Mononuclear cell (primary cell): ENCODE measurements at regions not wholly inside any gene's neighbourhood (a gene's known extent, or its start where the extent isn't known, plus 50 kb on each side); places are given as distances from the start of the nearest gene placed in this dataset.

Experiments used
- H3K27me3 ChIP-seq: 2 replicates; pipeline ENCODE4 v1.6.0; 2011; ENCODE audit warnings: low read length, control low read depth; ENCODE audit not compliant: insufficient read depth
- H3K4me1 ChIP-seq: 2 replicates; pipeline ENCODE4 v1.5.1; 2011; ENCODE audit warnings: mild to moderate bottlenecking, low read length, control low read depth; ENCODE audit not compliant: insufficient read depth
- H3K4me3 ChIP-seq: 2 replicates; pipeline ENCODE4 v1.5.1; 2011; ENCODE audit warnings: mild to moderate bottlenecking, low read length, moderate library complexity
- H3K9me3 ChIP-seq: 2 replicates; pipeline ENCODE4 v1.5.1; 2011; ENCODE audit warnings: low read depth, mild to moderate bottlenecking, control low read depth, low read length

GRCh38 chr21:35232545-35233176, 183.6 kb upstream of the RUNX1 start:
- H3K4me3 ChIP-seq, result no peak overlapping the region
- no peaks in the 10 kb centered on the region for H3K27me3 ChIP-seq
- peaks cover 4% of the 10 kb centered on the region for H3K4me1 ChIP-seq
- peaks cover 8% of the 10 kb centered on the region for H3K9me3 ChIP-seq

GRCh38 chr21:35231090-35231489, 182.0 kb upstream of the RUNX1 start:
- Histone ChIP-seq H3K9me3 (peaks cover 5% of the 10 kb centered on the region), H3K4me1 (peaks cover 19% of the 10 kb centered on the region), H3K4me3 (no peak overlapping the region), H3K27me3 (no peaks in the 10 kb centered on the region)

GRCh38 chr21:35229290-35229689, 180.2 kb upstream of the RUNX1 start:
- Histone ChIP-seq H3K27me3 (no peaks in the 10 kb centered on the region), H3K9me3 (no peaks in the 10 kb centered on the region), H3K4me3 (no peak overlapping the region), H3K4me1 (peaks cover 19% of the 10 kb centered on the region)

DNA sequence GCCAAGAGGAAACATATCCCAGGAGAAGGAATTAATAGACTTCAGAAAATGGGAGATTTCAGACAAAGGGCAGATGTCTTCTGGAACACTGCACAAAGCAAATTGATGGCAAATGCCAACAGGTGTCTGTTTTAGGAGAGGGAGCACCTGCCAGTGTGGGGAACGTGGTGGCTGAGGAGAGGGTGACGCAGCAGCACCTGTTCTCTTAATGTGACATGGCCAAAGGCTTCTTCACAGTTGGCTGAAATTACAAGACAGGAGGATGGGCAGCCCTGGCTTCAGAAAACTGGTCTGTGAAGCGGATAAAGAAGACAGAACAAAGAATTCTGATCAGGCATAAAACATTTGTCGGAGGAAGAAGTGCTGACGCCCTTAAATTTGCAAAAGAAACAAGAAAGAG, 178.7 kb upstream of the RUNX1 start:
- no peak overlapping the region for H3K4me3 ChIP-seq
- peaks cover 22% of the 10 kb centered on the region for H3K4me1 ChIP-seq
- H3K9me3 ChIP-seq, result no peaks in the 10 kb centered on the region
- H3K27me3 ChIP-seq, result no peaks in the 10 kb centered on the region

- Histone ChIP-seq H3K9me3 (no peaks in the 10 kb centered on the region), H3K4me3 (no peak overlapping the region), H3K4me1 (peaks cover 28% of the 10 kb centered on the region), H3K27me3 (no peaks in the 10 kb centered on the region)
Measured at GRCh38 chr21:35226968-35227744, 178.1 kb upstream of the RUNX1 start.

GRCh38 chr21:35226328-35226727, 177.2 kb upstream of the RUNX1 start:
- Histone ChIP-seq H3K4me3 (no peak overlapping the region), H3K9me3 (no peaks in the 10 kb centered on the region), H3K27me3 (no peaks in the 10 kb centered on the region), H3K4me1 (peaks cover 35% of the 10 kb centered on the region)

- no peaks in the 10 kb centered on the region for H3K9me3 ChIP-seq
- no peak overlapping the region for H3K4me3 ChIP-seq
- H3K27me3 ChIP-seq, result no peaks in the 10 kb centered on the region
- peaks cover 35% of the 10 kb centered on the region for H3K4me1 ChIP-seq
Measured at GRCh38 chr21:35225573-35225972, 176.5 kb upstream of the RUNX1 start.

DNA sequence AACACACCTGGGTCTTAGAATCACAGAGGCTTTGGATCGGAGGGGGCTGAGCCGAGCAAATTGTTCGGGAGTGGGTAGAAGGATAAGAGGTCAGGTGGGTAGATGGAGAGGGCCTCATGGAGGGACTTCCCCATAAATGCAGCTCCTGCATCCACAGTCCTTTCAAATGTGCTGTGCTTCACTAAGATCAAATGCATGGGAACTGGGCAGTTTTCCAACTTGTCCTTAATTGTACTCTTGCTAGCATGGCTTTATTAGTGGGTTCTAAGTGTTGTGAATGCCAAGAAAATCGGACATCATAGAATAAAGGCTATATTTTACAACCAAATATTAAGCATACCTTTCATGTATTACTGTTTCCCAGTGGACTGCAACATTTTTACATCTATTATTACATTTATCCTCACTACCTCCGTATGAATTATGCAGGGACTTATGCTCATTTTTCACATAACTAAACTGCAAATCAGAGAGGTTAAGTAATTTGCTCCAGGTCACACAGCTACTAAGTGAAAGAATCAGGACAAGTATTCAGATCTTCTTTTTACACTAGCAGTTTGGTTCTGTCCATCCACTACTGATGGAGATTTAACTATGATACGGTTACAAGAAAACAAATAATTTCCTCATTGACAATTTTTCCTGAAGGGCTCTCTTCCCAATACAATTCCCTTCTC, 174.5 kb upstream of the RUNX1 start:
- Histone ChIP-seq H3K4me1 (peaks cover 35% of the 10 kb centered on the region), H3K4me3 (no peak overlapping the region), H3K27me3 (no peaks in the 10 kb centered on the region), H3K9me3 (no peaks in the 10 kb centered on the region)

- Histone ChIP-seq H3K4me3 (no peak overlapping the region), H3K9me3 (no peaks in the 10 kb centered on the region)
Measured at GRCh38 chr21:35222541-35222941, 173.4 kb upstream of the RUNX1 start.

DNA sequence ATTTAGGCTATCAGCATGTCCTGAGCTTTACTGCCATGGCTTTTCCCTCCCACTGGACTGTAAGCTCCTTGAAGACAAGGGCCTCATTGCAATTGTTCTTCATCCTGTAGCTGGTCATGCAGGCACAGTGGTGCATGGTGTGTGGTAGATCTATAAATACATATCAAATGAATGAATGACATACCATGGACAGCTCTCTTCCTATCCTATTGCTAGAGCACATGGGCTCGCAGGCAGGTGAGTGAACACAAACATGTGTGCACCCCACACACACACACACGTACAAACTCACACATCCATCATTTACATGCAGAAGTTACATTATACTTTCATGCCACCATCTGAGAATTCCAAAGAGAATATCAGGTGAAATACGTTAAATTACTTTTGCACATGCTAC, 172.9 kb upstream of the RUNX1 start:
- Histone ChIP-seq H3K9me3 (no peaks in the 10 kb centered on the region), H3K4me3 (no peak overlapping the region), H3K27me3 (no peaks in the 10 kb centered on the region), H3K4me1 (peaks cover 25% of the 10 kb centered on the region)

More at GRCh38 chr21:35222541-35222941, 173.4 kb upstream of the RUNX1 start:
- Histone ChIP-seq H3K27me3 (no peaks in the 10 kb centered on the region), H3K4me1 (peaks cover 30% of the 10 kb centered on the region)

GRCh38 chr21:35220301-35220700, 171.2 kb upstream of the RUNX1 start:
- Histone ChIP-seq H3K4me3 (no peak overlapping the region), H3K27me3 (no peaks in the 10 kb centered on the region), H3K4me1 (peaks cover 16% of the 10 kb centered on the region), H3K9me3 (no peaks in the 10 kb centered on the region)

GRCh38 chr21:35219719-35220118, 170.6 kb upstream of the RUNX1 start:
- Histone ChIP-seq H3K4me1 (peaks cover 16% of the 10 kb centered on the region), H3K9me3 (no peaks in the 10 kb centered on the region), H3K4me3 (no peak overlapping the region), H3K27me3 (no peaks in the 10 kb centered on the region)

DNA sequence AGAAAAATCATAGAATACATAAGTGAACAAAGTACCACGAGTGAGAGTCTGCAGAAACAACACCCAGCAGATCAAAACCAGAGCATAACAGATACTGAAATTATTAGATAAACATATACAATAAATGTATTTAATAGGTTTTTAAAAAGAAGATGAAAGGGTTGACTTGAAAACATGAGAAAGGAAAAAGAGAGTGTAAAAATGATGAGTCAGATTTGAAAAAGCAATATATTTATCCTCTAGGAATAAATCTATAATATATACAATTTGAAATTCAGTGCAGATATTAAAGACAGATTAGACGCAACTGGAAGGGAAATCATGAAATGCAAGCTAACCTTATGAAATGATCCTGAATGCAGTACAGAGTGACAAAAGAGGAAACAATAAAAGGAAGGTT, 170.2 kb upstream of the RUNX1 start:
- peaks cover 16% of the 10 kb centered on the region for H3K4me1 ChIP-seq
- no peaks in the 10 kb centered on the region for H3K27me3 ChIP-seq
- no peaks in the 10 kb centered on the region for H3K9me3 ChIP-seq
- H3K4me3 ChIP-seq, result no peak overlapping the region

- H3K27me3 ChIP-seq, result no peaks in the 10 kb centered on the region
- H3K4me3 ChIP-seq, result no peak overlapping the region
- H3K9me3 ChIP-seq, result no peaks in the 10 kb centered on the region
- H3K4me1 ChIP-seq, result peaks cover 11% of the 10 kb centered on the region
Measured at GRCh38 chr21:35217504-35218060, 168.5 kb upstream of the RUNX1 start.

DNA sequence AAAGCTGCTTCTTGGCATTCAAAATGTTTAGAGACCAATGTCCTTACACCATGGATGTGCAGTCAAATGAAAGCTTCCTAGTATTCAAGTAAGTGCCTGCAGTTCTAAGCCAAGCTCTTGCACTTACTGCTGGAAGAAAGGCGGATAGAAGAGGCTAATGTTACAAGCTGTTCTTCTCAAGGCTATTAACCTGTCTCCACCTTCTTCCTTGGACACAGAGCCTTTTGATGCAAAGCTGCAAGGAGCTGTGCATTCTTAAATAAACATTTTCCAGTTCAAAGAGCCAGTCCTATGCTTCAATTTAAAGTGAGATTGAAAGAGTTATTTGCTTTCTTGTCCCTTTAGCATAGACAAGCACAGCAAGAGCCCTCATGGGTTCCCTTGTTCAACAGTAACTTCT, 167.9 kb upstream of the RUNX1 start:
- Histone ChIP-seq H3K4me3 (no peak overlapping the region), H3K9me3 (no peaks in the 10 kb centered on the region), H3K4me1 (peaks cover 5% of the 10 kb centered on the region), H3K27me3 (no peaks in the 10 kb centered on the region)
